ENCODE measurements at regions not wholly inside any gene's neighbourhood (a gene's known extent, or its start where the extent isn't known, plus 50 kb on each side); places are given as distances from the start of the nearest gene placed in this dataset.

GRCh38 chr5:41600731-41601130 lies 90.3 kb upstream of the PLCXD3 start:
- no peak for DNase-seq (ENCODE audit: low spot score)
- Histone ChIP-seq H3K27ac (no peak overlapping the region), H3K4me1 (no peaks in the 10 kb centered on the region), H3K9me3 (ENCODE audit: low read depth) (no peaks in the 10 kb centered on the region), H3K36me3 (no peaks in the 10 kb centered on the region), H3K4me3 (no peak overlapping the region), H3F3A (ENCODE audit: low read depth) (no peaks in the 10 kb centered on the region), H3K9ac (no peak overlapping the region), H3K27me3 (no peaks in the 10 kb centered on the region), H3K4me2 (no peak overlapping the region), H2AFZ (replicated peaks) (no peak overlapping the region), H3K79me2 (ENCODE audit: low read depth) (no peaks in the 10 kb centered on the region), H4K20me1 (ENCODE audit: low read depth) (no peaks in the 10 kb centered on the region)
- H3K4me1 Mint-ChIP-seq, result no peaks in the 10 kb centered on the region
- no peaks in the 10 kb centered on the region for H3K36me3 Mint-ChIP-seq
- H3K27me3 Mint-ChIP-seq (ENCODE audit: insufficient read depth, low read depth), result peaks cover 3% of the 10 kb centered on the region
- H3K9me3 Mint-ChIP-seq, result peaks cover 6% of the 10 kb centered on the region
- no peak for TF ChIP-seq EZH2phosphoT487 (IDR thresholded peaks at IDR 0.05)
- no peak for TF ChIP-seq CTCF (IDR thresholded peaks at IDR 0.05)
- no peak for TF ChIP-seq EZH2 (IDR thresholded peaks at IDR 0.05)
- H3K27ac Mint-ChIP-seq, result no peak overlapping the region
- no peak overlapping the region for H3K4me3 Mint-ChIP-seq

GRCh38 chr5:41598011-41598410 lies 87.6 kb upstream of the PLCXD3 start:
- H4K20me1 ChIP-seq (ENCODE audit: low read depth), result no peaks in the 10 kb centered on the region
- no peak overlapping the region for H3K4me2 ChIP-seq
- H3K9ac ChIP-seq, result no peak overlapping the region
- DNase-seq (ENCODE audit: low spot score), result no peak
- TF ChIP-seq EZH2 (IDR thresholded peaks at IDR 0.05) (no peak), EZH2phosphoT487 (IDR thresholded peaks at IDR 0.05) (no peak), CTCF (IDR thresholded peaks at IDR 0.05) (no peak)
- no peaks in the 10 kb centered on the region for H3K4me1 ChIP-seq
- H3K36me3 Mint-ChIP-seq, result no peaks in the 10 kb centered on the region
- H3K27me3 Mint-ChIP-seq (ENCODE audit: insufficient read depth, low read depth), result no peaks in the 10 kb centered on the region
- no peaks in the 10 kb centered on the region for H3K4me1 Mint-ChIP-seq
- H3K4me3 Mint-ChIP-seq, result no peak overlapping the region
- no peaks in the 10 kb centered on the region for H3K27me3 ChIP-seq
- no peak overlapping the region for H2AFZ ChIP-seq (replicated peaks)
- H3K36me3 ChIP-seq, result no peaks in the 10 kb centered on the region
- H3K4me3 ChIP-seq, result no peak overlapping the region
- peaks cover 6% of the 10 kb centered on the region for H3K9me3 Mint-ChIP-seq
- no peaks in the 10 kb centered on the region for H3K79me2 ChIP-seq (ENCODE audit: low read depth)
- no peak overlapping the region for H3K27ac ChIP-seq
- no peaks in the 10 kb centered on the region for H3K9me3 ChIP-seq (ENCODE audit: low read depth)
- H3F3A ChIP-seq (ENCODE audit: low read depth), result no peaks in the 10 kb centered on the region
- no peak overlapping the region for H3K27ac Mint-ChIP-seq

GRCh38 chr5:41587668-41588067 lies 77.3 kb upstream of the PLCXD3 start:
- Histone ChIP-seq H3K36me3 (no peaks in the 10 kb centered on the region), H4K20me1 (ENCODE audit: low read depth) (no peaks in the 10 kb centered on the region), H3K79me2 (ENCODE audit: low read depth) (no peaks in the 10 kb centered on the region), H2AFZ (replicated peaks) (no peak overlapping the region), H3K27me3 (no peaks in the 10 kb centered on the region), H3K4me1 (no peaks in the 10 kb centered on the region), H3K27ac (no peak overlapping the region), H3K9ac (no peak overlapping the region), H3K9me3 (ENCODE audit: low read depth) (no peaks in the 10 kb centered on the region), H3K4me2 (no peak overlapping the region), H3F3A (ENCODE audit: low read depth) (no peaks in the 10 kb centered on the region), H3K4me3 (no peak overlapping the region)
- H3K36me3 Mint-ChIP-seq, result no peaks in the 10 kb centered on the region
- no peak overlapping the region for H3K27ac Mint-ChIP-seq
- H3K4me3 Mint-ChIP-seq, result no peak overlapping the region
- no peaks in the 10 kb centered on the region for H3K4me1 Mint-ChIP-seq
- DNase-seq (ENCODE audit: low spot score), result no peak
- TF ChIP-seq EZH2 (IDR thresholded peaks at IDR 0.05), result no peak
- TF ChIP-seq EZH2phosphoT487 (IDR thresholded peaks at IDR 0.05), result no peak
- TF ChIP-seq CTCF (IDR thresholded peaks at IDR 0.05), result no peak
- peaks cover 3% of the 10 kb centered on the region for H3K9me3 Mint-ChIP-seq
- H3K27me3 Mint-ChIP-seq (ENCODE audit: insufficient read depth, low read depth), result peaks cover 3% of the 10 kb centered on the region

Measured in neural progenitor cell (in vitro differentiated cells).